Neuron (in vitro differentiated cells): ENCODE measurements at regions not wholly inside any gene's neighbourhood (a gene's known extent, or its start where the extent isn't known, plus 50 kb on each side); places are given as distances from the start of the nearest gene placed in this dataset.

Experiments used
- H2AFZ ChIP-seq: one replicate; pipeline ENCODE4 v1.6.1; 2013; ENCODE audit warnings: low read depth, mild to moderate bottlenecking, inconsistent platforms, low read length, moderate library complexity
- H3K27me3 ChIP-seq: one replicate; pipeline ENCODE4 v1.6.1; 2013; ENCODE audit warnings: low read length; ENCODE audit not compliant: insufficient read depth
- H3K36me3 ChIP-seq: one replicate; pipeline ENCODE4 v1.6.1; 2013; ENCODE audit warnings: low read length; ENCODE audit not compliant: insufficient read depth
- H3K4me1 ChIP-seq: one replicate; pipeline ENCODE4 v1.6.1; 2013; ENCODE audit warnings: low read length; ENCODE audit not compliant: insufficient read depth
- H3K4me3 ChIP-seq: 2 replicates; pipeline ENCODE4 v1.5.1; 2013; ENCODE audit warnings: mild to moderate bottlenecking, low read length, moderate library complexity
- H3K9me3 ChIP-seq: one replicate; pipeline ENCODE4 v1.6.1; 2013; ENCODE audit warnings: low read length

DNA sequence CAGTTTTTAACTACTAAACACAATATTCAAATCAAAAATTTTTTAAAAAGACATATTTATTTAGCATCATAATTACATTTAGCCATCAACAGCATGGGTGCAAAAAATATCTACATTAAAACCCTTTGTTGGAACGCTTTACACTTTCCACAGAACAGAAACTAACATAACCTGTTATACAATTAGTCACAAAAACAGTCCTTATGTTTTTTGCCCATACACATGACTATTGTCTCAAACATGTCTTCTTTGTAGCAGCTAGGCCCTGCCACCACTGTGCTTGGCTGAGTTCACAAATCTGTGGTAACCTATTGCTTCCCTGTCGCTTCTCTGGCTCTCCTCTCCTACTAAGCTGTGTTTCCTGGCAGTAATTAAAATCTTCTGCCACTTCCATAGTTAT is 1350.0 kb upstream of the ADGRL2 start:
- Histone ChIP-seq H3K4me1 (no peaks in the 10 kb centered on the region), H3K27me3 (no peaks in the 10 kb centered on the region), H3K36me3 (no peaks in the 10 kb centered on the region), H3K9me3 (no peaks in the 10 kb centered on the region), H3K4me3 (no peak overlapping the region), H2AFZ (no peak overlapping the region)

DNA sequence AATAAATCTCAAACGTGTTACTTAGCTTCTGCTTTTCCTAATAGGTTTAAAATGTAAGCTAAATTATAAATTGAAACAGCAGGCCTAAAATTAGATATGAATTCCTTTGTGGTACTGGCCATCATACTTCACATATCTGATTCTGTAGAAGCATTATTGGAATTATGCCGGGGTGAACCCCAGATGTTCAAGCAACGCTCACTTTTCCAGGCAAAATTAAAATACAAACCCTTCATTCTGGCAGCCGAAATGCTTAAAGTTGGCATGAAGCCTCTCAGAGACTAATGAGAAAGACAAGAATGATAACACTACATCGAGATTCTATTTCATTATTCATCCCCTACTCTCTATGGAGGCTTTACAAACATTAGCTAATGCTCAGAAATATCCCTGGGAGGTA is 1352.7 kb upstream of the ADGRL2 start:
- no peak overlapping the region for H2AFZ ChIP-seq
- no peaks in the 10 kb centered on the region for H3K9me3 ChIP-seq
- no peaks in the 10 kb centered on the region for H3K36me3 ChIP-seq
- no peak overlapping the region for H3K4me3 ChIP-seq
- H3K4me1 ChIP-seq, result no peaks in the 10 kb centered on the region
- no peaks in the 10 kb centered on the region for H3K27me3 ChIP-seq

DNA sequence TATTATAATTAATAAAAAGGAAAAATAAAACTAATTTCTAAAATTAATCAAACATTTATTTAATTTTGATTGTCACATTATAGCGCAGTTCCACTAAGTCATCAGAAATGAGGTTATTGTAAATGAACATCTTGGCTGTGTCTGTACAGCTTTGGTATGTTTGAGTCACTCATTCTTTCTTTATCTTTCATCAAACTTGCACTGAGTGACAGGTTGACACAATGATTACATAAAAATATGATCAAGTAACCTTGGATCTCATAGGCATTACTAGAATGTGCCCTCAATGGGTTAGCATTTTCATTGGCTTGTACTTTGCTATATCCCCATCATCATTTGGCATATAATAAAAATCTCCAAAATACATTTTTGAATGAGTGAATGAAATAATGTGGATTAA is 1353.2 kb upstream of the ADGRL2 start:
- Histone ChIP-seq H3K36me3 (no peaks in the 10 kb centered on the region), H3K27me3 (no peaks in the 10 kb centered on the region), H2AFZ (no peak overlapping the region), H3K9me3 (no peaks in the 10 kb centered on the region), H3K4me1 (no peaks in the 10 kb centered on the region), H3K4me3 (no peak overlapping the region)

DNA sequence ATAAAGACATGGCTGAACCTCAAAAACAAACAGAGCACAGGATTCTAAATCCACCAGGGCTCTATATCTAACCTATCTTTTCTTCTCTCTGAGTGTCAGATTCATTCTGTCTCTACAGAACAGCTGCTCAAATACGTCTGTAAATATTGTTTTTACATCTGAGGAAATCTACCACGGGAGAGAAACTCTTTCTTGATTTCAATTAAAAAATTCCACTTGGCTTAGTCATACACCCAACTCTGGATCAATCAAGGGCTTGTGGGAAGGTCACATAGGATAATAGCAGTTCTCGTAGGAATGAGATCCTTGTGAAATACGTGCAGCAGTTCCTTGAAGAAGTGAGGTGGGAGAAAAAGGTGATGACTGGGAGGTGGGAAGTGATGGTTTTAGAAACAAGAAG is 1355.7 kb upstream of the ADGRL2 start:
- H3K4me1 ChIP-seq, result no peaks in the 10 kb centered on the region
- no peaks in the 10 kb centered on the region for H3K27me3 ChIP-seq
- no peaks in the 10 kb centered on the region for H3K9me3 ChIP-seq
- no peak overlapping the region for H2AFZ ChIP-seq
- H3K36me3 ChIP-seq, result no peaks in the 10 kb centered on the region
- H3K4me3 ChIP-seq, result no peak overlapping the region

DNA sequence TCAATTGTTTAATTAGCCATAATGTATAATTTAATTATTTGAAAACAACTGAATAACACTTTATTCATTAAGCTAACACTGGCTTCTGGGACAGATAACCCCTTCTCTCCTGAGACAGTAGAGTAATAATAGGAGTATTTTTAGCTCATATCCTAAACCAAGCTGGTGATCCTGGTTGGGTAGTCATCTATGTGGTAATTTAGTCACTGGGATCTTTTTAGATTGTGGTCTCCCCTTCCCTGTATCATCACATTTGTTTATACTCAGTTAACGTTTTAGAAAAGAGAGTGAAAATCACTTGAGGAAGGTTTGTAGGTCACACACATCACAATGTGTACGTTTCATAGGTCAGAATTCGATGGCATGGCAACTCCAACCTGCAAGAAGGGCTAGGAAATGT is 1356.6 kb upstream of the ADGRL2 start:
- Histone ChIP-seq H3K27me3 (no peaks in the 10 kb centered on the region), H3K4me1 (no peaks in the 10 kb centered on the region), H3K4me3 (no peak overlapping the region), H3K36me3 (no peaks in the 10 kb centered on the region), H3K9me3 (no peaks in the 10 kb centered on the region), H2AFZ (no peak overlapping the region)

DNA sequence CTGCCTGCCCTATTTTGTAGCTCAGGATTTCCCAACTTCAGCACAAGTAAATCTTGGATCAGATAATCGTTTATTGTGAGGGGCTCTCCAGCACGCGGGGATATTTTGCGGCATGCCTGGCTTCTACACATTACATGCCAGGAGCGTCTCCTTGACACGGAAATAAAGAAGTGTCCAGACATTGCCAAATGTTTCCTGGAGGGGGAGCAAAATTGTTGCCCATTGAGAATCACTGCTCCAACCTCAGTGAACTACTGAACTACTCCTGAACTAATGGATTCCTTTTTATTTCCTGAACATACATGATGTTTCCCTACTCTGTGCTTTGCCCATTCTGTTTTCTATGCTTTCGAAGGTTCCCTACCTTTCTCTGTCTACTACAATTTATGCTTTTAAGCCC is 1359.1 kb upstream of the ADGRL2 start:
- no peaks in the 10 kb centered on the region for H3K9me3 ChIP-seq
- no peak overlapping the region for H3K4me3 ChIP-seq
- H3K4me1 ChIP-seq, result no peaks in the 10 kb centered on the region
- no peaks in the 10 kb centered on the region for H3K27me3 ChIP-seq
- no peak overlapping the region for H2AFZ ChIP-seq
- no peaks in the 10 kb centered on the region for H3K36me3 ChIP-seq

DNA sequence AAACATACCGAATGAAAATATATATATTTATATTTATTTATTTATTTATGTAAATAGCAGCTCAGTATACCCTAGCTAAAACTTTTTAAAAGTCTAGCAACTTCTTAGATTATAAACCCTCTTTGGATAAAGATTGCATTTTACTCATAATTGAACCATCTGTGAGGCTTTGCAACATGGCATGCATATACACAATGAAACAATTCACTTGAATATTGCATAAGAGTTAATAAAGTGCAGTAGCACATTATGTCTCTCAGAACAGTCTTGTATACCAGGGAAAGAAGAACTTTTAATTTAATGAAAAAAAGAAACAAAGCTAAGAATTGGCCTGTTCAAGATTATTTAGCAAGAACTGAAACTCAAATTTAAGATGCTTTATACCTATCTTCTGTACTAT is 1363.9 kb upstream of the ADGRL2 start:
- Histone ChIP-seq H2AFZ (no peak overlapping the region), H3K4me1 (no peaks in the 10 kb centered on the region), H3K36me3 (no peaks in the 10 kb centered on the region), H3K27me3 (no peaks in the 10 kb centered on the region), H3K4me3 (no peak overlapping the region), H3K9me3 (no peaks in the 10 kb centered on the region)

DNA sequence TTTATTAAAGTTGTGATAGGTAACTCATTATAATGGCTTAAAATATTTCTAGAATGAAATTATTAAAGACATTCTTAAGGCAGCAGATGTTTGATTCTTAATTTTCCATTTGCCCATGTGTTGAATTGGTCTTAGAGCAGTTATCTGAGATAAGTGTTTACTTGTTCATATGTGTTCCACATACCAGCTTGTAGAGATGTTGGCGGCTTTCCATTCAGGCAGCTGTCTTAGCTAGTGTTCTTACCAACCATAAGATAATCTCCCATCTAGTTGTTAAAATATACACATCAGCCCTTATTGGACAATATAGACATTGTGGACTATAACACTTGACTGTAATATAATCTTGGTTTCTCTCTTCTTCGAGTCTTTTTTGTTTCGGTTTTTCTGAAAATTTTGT is 1372.9 kb upstream of the ADGRL2 start:
- Histone ChIP-seq H3K4me1 (no peaks in the 10 kb centered on the region), H3K4me3 (no peak overlapping the region), H2AFZ (no peak overlapping the region), H3K36me3 (no peaks in the 10 kb centered on the region), H3K27me3 (no peaks in the 10 kb centered on the region), H3K9me3 (no peaks in the 10 kb centered on the region)

DNA sequence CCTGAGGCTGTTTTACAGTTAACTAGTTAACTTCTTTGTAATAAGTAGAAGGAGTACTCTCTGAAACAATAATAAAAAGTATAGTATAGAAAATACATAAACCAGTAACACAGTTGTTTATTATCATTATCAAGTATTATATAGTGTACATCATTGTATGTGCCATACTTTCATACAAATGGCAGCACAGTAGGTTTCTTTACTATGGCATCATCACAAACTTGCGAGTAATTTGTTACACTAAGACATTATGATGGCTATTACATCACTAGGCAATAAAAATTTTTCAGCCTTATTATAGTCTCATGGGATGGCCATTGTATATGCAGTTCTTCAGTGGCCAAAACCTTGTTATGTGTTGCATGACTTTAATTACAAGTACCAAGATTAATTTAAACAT is 1376.5 kb upstream of the ADGRL2 start:
- H3K9me3 ChIP-seq, result no peaks in the 10 kb centered on the region
- H3K4me1 ChIP-seq, result no peaks in the 10 kb centered on the region
- no peak overlapping the region for H3K4me3 ChIP-seq
- no peak overlapping the region for H2AFZ ChIP-seq
- no peaks in the 10 kb centered on the region for H3K36me3 ChIP-seq
- H3K27me3 ChIP-seq, result no peaks in the 10 kb centered on the region

DNA sequence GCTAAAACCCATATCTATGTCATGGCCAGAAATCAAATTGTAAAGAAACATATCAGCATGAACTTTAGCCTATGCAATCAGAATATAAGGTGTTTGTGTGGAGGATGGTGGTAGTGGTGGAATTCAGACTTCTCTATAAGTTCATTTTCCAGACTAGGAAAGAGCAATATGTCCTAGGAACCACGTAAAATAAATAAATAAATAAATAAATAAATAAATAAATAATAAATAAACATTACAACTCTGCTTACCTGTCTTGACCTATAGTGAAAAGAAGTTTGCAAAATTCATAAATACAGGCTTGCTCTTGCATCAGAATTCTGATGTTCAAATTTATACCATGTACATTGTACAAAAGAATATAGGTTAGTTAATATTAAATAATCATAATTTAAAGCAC is 1382.6 kb upstream of the ADGRL2 start:
- Histone ChIP-seq H3K4me1 (no peaks in the 10 kb centered on the region), H3K36me3 (no peaks in the 10 kb centered on the region), H3K9me3 (no peaks in the 10 kb centered on the region), H3K4me3 (no peak overlapping the region), H3K27me3 (no peaks in the 10 kb centered on the region), H2AFZ (no peak overlapping the region)

DNA sequence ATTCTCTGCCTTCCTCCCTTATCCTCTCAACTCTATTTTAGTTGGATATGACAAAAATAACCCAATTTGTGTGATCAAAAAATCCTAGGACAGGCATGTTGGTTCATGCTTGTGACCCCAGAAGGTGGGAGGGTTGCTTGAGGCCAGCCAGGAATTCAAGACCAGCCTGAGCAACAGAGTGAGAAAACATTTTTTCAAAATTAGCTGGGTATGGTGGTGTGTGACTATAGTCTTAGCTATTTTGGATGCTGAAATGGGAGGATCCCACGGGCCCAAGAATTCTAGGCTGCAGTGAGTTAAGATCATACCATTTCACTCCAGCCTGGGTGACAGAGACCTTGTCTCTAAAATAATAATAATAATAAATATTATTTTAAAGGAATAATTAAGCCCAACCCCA is 1383.1 kb upstream of the ADGRL2 start:
- Histone ChIP-seq H3K9me3 (no peaks in the 10 kb centered on the region), H3K4me1 (no peaks in the 10 kb centered on the region), H3K36me3 (no peaks in the 10 kb centered on the region), H3K27me3 (no peaks in the 10 kb centered on the region), H2AFZ (no peak overlapping the region), H3K4me3 (no peak overlapping the region)

DNA sequence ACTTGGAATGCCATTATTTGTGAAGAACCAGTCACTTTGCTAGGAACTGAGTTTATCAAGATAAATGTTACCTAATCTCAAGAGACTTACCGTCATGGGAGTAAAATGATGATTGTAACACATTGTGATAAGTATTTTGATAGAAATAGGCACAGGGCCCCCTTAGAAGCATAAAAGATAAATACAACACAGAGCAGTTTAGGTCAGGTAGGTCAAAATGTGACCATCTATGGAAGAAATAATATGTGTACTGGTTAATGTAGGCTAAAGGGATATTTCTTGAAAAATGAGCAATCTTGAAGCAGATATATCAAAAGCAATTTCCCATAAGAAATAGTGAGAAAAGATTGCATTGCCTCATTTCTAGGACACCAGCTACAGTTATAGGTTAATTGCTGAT is 1386.8 kb upstream of the ADGRL2 start:
- H3K9me3 ChIP-seq, result no peaks in the 10 kb centered on the region

DNA sequence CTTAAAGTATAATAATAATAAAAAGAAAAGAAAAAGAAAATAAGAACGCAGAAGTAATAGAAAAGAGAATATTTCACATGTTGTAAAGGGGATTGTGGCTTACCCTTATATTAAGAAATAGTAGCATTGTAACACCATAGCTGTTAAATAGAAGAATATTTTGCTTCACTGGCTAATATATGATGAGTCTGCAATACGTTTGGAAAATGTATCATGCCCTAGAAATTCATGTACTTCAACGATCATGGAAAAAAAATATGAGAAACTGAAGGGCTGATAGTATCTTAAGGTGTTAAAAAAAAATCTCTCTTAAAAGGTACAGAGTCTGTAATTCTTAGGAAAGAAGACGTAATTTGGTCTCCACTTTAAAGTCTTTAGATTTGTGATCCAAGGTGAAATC is 1390.5 kb upstream of the ADGRL2 start:
- no peaks in the 10 kb centered on the region for H3K36me3 ChIP-seq
- H3K4me1 ChIP-seq, result no peaks in the 10 kb centered on the region
- H3K4me3 ChIP-seq, result no peak overlapping the region
- H3K27me3 ChIP-seq, result no peaks in the 10 kb centered on the region
- no peak overlapping the region for H2AFZ ChIP-seq
- H3K9me3 ChIP-seq, result no peaks in the 10 kb centered on the region

More for the DNA sequence above, 1386.8 kb upstream of the ADGRL2 start:
- Histone ChIP-seq H2AFZ (no peak overlapping the region), H3K27me3 (no peaks in the 10 kb centered on the region), H3K36me3 (no peaks in the 10 kb centered on the region), H3K4me3 (no peak overlapping the region), H3K4me1 (no peaks in the 10 kb centered on the region)

DNA sequence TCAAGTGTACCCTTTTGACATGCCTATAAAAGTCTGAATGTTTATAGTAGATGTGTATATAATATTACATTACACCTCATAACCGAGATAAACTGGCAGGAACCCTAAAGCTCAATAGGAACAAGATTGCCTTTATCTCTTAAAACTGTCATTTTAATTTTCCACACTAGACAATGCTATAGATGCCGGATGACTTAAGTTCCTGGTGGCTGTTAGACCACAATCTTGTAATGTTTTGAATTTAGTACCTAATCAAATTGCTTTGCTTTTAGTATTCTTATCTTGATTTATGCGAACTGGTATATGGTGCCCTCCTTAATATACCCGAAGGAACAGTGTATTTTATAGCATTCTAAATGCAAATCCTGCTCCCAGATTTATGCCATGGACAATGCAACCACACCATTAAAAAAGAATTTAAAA is 1397.0 kb upstream of the ADGRL4 start:
- no peak overlapping the region for H3K4me3 ChIP-seq

More for the DNA sequence above, 1397.0 kb upstream of the ADGRL4 start:
- no peaks in the 10 kb centered on the region for H3K27me3 ChIP-seq
- no peak overlapping the region for H2AFZ ChIP-seq
- no peaks in the 10 kb centered on the region for H3K9me3 ChIP-seq
- H3K4me1 ChIP-seq, result no peaks in the 10 kb centered on the region
- no peaks in the 10 kb centered on the region for H3K36me3 ChIP-seq
